ENCODE measurements at regions not wholly inside any gene's neighbourhood (a gene's known extent, or its start where the extent isn't known, plus 50 kb on each side); places are given as distances from the start of the nearest gene placed in this dataset.
"Not testable (repeated sequence)": the region's sequence is repeated elsewhere in the genome, so short reads cannot be mapped to it uniquely, and the experiment has no call there.

DNA sequence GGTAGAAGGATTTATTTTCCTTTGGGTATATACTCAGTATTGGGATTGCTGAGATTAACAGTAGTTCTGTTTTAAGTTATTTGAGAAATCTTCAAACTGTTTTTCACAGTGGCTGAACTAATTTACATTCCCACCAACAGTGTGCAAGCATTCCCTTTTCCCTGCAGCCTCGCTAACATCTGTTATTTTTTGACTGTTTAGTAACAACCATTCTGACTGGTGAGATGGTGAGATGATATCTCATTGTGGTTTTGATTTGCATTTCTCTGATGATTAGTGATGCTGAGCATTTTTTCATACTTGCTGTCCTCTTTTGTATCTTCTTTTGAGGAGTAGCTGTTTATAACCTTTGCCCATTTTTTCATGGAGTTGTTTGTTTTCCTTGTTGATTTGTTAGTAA, 457.8 kb downstream of the TRAM1L1 start:
- Histone ChIP-seq H3K36me3 (ENCODE audit: insufficient read depth, low read length) (no peaks in the 10 kb centered on the region), H2AFZ (ENCODE audit: low read depth, low read length) (no peak overlapping the region), H3K4me3 (ENCODE audit: low read length) (no peak overlapping the region), H3K9me3 (ENCODE audit: low read length) (no peaks in the 10 kb centered on the region), H3K27me3 (ENCODE audit: insufficient read depth, low read length) (no peaks in the 10 kb centered on the region), H3K4me1 (ENCODE audit: insufficient read depth, low read length) (no peaks in the 10 kb centered on the region)

DNA sequence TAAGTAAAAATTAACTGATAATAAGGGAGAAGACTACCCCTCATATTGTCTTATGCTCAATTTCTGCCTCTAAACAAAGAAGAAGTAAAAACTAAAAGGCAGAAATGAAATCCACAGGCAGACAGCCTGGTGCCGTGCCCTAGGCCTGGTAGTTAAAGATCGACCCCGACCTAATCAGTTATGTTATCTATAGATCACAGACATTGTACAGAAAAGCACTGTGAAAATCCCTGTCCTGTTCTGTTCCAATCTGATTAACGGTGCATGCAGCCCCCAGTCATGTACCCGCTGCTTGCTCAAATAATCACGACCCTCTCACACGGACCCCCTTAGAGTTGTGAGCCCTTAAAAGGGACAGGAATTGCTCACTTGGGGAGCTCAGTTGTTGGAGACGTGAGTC, 465.9 kb downstream of the TRAM1L1 start:
- H3K36me3 ChIP-seq (ENCODE audit: insufficient read depth, low read length); H2AFZ ChIP-seq (ENCODE audit: low read depth, low read length); H3K9me3 ChIP-seq (ENCODE audit: low read length); H3K4me1 ChIP-seq (ENCODE audit: insufficient read depth, low read length); H3K27me3 ChIP-seq (ENCODE audit: insufficient read depth, low read length); H3K4me3 ChIP-seq (ENCODE audit: low read length): not testable (repeated sequence)

DNA sequence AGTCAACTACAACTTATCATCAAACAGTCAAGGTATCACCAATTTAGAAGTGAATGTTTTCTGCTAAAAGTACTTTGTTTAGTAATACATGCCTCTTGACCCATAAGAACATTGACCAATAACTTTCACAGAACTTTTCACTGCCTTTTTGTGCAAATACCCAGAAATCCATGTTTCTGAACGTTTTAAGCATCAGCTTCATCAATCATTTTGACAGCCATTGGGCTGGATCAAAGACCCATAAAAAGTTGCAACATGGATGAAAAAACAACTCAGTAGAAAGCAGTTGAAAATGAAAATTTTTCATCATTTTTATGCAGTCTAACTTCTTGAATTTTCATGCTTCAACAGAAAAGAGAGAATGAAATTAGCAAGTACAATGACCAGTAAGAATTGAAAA, 466.7 kb downstream of the TRAM1L1 start:
- no peaks in the 10 kb centered on the region for H3K27me3 ChIP-seq (ENCODE audit: insufficient read depth, low read length)
- H3K4me3 ChIP-seq (ENCODE audit: low read length), result no peak overlapping the region
- H3K9me3 ChIP-seq (ENCODE audit: low read length), result no peaks in the 10 kb centered on the region
- H3K36me3 ChIP-seq (ENCODE audit: insufficient read depth, low read length), result no peaks in the 10 kb centered on the region
- no peaks in the 10 kb centered on the region for H3K4me1 ChIP-seq (ENCODE audit: insufficient read depth, low read length)
- H2AFZ ChIP-seq (ENCODE audit: low read depth, low read length), result no peak overlapping the region

DNA sequence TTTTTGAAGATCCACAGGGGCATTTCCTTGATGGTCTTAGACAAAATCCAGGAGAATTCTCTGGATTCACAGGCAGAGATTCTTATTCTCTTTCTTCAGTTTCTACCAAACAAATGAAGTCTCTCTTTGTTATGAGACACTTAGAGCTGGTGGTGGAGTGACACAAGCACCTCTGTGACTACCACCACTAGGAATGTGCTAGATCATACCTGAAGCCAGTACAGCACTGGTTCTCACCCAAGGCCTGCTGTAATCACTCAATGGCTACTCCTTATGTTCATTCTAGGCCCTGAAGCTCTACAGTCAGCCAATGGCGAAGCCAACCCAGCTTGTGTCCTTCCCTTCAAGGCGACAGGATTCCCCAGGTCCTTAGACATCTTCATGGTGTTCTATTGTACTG, 482.3 kb downstream of the TRAM1L1 start:
- Histone ChIP-seq H3K27me3 (ENCODE audit: insufficient read depth, low read length) (no peaks in the 10 kb centered on the region), H3K4me1 (ENCODE audit: insufficient read depth, low read length) (no peaks in the 10 kb centered on the region), H3K36me3 (ENCODE audit: insufficient read depth, low read length) (no peaks in the 10 kb centered on the region), H3K9me3 (ENCODE audit: low read length) (peaks cover 9% of the 10 kb centered on the region), H2AFZ (ENCODE audit: low read depth, low read length) (no peak overlapping the region), H3K4me3 (ENCODE audit: low read length) (no peak overlapping the region)

DNA sequence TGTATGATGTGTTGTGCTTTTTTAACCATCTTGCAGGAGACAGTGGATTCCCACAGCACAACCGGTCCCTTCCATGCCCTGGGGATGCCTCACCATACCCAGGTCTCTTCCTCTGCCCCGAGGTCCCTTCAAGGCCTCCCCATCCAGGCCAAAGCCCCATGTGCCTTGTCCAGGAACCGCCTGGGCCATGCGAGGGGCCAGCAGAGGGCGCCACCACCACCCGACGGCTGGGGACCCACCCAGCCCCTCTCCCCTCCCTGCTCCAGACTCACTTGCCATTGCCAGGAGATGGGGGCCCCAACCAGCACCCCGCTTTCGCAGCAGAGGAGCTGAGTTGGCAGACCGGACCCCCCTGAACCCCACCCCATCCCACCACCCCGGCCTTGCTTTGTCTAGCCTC, 485.5 kb downstream of the TRAM1L1 start:
- Histone ChIP-seq H3K4me3 (ENCODE audit: low read length) (no peak overlapping the region), H3K27me3 (ENCODE audit: insufficient read depth, low read length) (no peaks in the 10 kb centered on the region), H3K4me1 (ENCODE audit: insufficient read depth, low read length) (no peaks in the 10 kb centered on the region), H3K36me3 (ENCODE audit: insufficient read depth, low read length) (no peaks in the 10 kb centered on the region), H2AFZ (ENCODE audit: low read depth, low read length) (no peak overlapping the region), H3K9me3 (ENCODE audit: low read length) (peaks cover 9% of the 10 kb centered on the region)

DNA sequence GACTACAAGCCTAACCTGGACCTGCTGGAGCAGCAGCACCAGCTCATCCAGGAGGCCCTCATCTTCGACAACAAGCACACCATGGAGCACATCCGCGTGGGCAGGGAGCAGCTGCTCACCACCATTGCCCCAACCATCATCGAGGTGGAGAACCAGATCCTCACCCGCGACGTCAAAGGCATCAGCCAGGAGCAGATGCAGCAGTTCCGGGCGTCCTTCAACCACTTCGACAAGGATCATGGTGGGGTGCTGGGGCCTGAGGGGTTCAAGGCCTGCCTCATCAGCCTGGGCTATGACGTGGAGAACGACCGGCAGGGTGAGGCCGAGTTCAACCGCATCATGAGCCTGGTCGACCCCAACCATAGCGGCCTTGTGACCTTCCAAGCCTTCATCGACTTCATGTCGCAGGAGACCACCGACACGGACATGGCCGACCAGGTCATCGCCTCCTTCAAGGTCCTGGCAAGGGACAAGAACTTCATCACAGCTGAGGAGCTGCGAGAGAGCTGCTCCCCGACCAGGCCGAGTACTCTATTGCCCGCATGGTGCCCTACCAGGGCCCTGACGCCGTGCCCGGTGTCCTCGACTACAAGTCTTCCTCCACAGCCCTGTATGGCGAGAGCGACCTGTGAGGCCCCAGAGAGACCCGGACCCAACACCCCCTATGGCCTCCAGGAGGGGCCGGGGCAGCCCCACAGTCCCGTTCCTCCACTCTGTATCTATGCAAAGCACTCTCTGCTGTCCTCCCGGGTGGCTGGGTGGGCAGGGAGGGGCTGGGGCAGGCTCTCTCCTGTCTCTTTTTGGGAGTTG, 486.2 kb downstream of the TRAM1L1 start:
- H2AFZ ChIP-seq (ENCODE audit: low read depth, low read length), result no peak overlapping the region
- no peaks in the 10 kb centered on the region for H3K36me3 ChIP-seq (ENCODE audit: insufficient read depth, low read length)
- peaks cover 9% of the 10 kb centered on the region for H3K9me3 ChIP-seq (ENCODE audit: low read length)
- H3K27me3 ChIP-seq (ENCODE audit: insufficient read depth, low read length), result no peaks in the 10 kb centered on the region
- no peak overlapping the region for H3K4me3 ChIP-seq (ENCODE audit: low read length)
- H3K4me1 ChIP-seq (ENCODE audit: insufficient read depth, low read length), result no peaks in the 10 kb centered on the region

DNA sequence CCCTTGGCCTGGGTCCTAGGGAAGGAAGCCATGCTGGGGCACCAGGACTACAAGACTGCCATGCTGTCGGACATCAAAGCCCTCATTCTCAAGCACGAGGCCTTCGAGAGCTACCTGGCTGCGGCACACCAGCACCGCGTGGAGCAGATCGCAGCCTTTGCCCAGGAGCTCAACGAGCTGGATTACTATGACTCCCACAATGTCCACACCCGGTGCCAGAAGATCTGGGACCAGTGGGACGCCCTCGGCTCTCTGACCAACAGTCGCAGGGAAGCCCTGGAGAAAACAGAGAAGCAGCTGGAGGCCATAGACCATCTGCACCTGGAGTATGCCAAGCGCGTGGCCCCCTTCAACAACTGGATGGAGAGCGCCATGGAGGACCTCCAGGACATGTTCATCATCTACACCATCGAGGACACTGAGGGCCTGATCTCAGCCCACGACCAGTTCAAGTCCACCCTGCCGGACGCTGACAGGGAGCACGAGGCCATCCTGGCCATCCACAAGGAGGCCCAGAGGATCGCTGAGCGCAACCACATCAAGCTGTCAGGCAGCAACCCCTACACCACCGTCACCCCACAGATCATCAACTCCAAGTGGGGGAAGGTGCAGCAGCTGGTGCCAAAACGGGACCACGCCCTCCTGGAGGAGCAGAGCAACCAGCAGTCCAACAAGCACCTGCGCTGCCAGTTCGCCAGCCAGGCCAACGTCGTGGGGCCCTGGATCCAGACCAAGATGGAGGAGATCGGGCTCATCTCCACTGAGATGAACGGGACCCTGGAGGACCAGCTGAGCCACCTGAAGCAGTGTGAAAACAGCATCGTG, 487.0 kb downstream of the TRAM1L1 start:
- Histone ChIP-seq H3K4me3 (ENCODE audit: low read length) (no peak overlapping the region), H3K36me3 (ENCODE audit: insufficient read depth, low read length) (no peaks in the 10 kb centered on the region), H3K4me1 (ENCODE audit: insufficient read depth, low read length) (no peaks in the 10 kb centered on the region), H2AFZ (ENCODE audit: low read depth, low read length) (no peak overlapping the region), H3K9me3 (ENCODE audit: low read length) (peaks cover 9% of the 10 kb centered on the region), H3K27me3 (ENCODE audit: insufficient read depth, low read length) (no peaks in the 10 kb centered on the region)

DNA sequence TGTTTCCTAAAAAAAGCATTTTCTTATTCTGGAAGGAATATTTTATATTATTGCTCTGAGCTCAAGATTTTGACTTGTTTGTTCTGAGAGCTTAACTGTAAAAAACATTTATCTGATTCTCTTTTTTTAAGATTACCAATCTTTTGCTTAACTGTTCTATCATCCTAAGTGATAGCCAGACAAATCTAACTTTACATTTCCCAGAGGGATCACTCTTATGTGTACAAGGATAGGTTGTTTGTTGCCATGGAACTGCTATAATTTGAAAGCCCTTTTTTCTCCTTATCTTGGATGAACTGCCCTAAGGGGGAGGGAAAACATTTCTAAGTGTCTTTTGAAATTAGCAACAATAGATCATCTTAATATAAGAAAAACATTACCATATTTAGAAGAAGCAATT, 494.7 kb downstream of the TRAM1L1 start:
- Histone ChIP-seq H3K4me3 (ENCODE audit: low read length) (no peak overlapping the region), H2AFZ (ENCODE audit: low read depth, low read length) (no peak overlapping the region), H3K4me1 (ENCODE audit: insufficient read depth, low read length) (peaks cover 5% of the 10 kb centered on the region), H3K9me3 (ENCODE audit: low read length) (no peaks in the 10 kb centered on the region), H3K27me3 (ENCODE audit: insufficient read depth, low read length) (no peaks in the 10 kb centered on the region), H3K36me3 (ENCODE audit: insufficient read depth, low read length) (no peaks in the 10 kb centered on the region)

DNA sequence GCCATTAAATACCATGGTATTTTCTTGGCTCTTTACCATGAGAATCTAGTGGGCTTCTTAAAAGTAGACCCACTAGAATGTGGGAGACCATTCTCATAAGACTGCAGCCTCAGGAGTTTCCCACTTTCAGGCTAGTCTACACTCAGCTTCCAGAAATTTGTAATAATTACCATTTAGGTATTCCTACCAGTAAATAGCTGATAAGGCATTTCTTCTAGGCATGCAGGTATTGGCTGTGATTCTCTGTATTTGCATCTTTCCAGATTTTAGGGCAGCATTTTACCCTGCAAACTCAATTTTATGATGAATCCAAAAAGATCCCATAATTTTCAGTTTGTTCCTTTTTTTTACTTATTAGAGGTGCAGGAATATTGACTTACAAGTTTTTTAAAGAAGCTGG, 496.6 kb downstream of the TRAM1L1 start:
- Histone ChIP-seq H3K4me3 (ENCODE audit: low read length) (no peak overlapping the region), H3K4me1 (ENCODE audit: insufficient read depth, low read length) (peaks cover 5% of the 10 kb centered on the region), H3K9me3 (ENCODE audit: low read length) (no peaks in the 10 kb centered on the region), H3K27me3 (ENCODE audit: insufficient read depth, low read length) (no peaks in the 10 kb centered on the region), H2AFZ (ENCODE audit: low read depth, low read length) (no peak overlapping the region), H3K36me3 (ENCODE audit: insufficient read depth, low read length) (no peaks in the 10 kb centered on the region)

DNA sequence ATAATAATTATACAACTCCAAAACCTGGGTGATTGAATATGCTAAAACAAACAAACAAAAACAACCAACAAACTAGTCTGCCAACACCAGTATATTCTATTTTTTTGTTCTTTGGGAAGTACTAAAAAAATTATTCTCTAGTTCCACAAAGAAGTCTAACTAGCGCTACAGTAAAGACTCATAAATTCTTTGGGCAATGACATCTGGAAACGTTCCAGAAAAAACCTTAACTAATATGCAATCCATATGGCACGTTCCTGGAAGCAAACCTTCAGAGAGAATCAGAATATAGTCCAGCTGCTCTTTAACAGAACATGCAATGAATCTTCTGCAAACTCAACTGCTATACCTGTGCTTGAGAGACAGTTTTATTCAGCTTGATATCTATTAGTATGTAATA, 500.1 kb downstream of the TRAM1L1 start:
- Histone ChIP-seq H3K27me3 (ENCODE audit: insufficient read depth, low read length) (no peaks in the 10 kb centered on the region), H3K36me3 (ENCODE audit: insufficient read depth, low read length) (no peaks in the 10 kb centered on the region), H3K4me3 (ENCODE audit: low read length) (no peak overlapping the region), H2AFZ (ENCODE audit: low read depth, low read length) (no peak overlapping the region), H3K4me1 (ENCODE audit: insufficient read depth, low read length) (no peaks in the 10 kb centered on the region), H3K9me3 (ENCODE audit: low read length) (no peaks in the 10 kb centered on the region)

DNA sequence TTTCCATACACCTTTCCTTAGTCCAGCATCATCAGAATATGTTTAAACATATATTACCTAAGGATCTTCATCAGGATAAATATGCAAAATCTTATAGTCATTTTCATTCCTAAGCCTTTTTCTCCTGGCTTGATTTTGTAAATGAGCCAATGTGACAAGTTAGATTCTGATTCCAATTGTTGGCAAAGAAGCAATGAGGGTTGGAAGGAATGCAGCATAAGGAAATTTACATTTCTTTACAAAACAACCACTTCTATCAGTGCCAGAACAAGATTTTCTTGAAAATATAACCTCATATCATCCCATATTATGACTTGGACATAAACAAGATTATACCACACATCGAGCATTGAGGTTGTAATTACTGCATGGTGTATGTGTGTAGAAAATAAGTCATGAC, 508.1 kb downstream of the TRAM1L1 start:
- no peaks in the 10 kb centered on the region for H3K27me3 ChIP-seq (ENCODE audit: insufficient read depth, low read length)
- H3K36me3 ChIP-seq (ENCODE audit: insufficient read depth, low read length), result no peaks in the 10 kb centered on the region
- H3K4me3 ChIP-seq (ENCODE audit: low read length), result no peak overlapping the region
- no peaks in the 10 kb centered on the region for H3K9me3 ChIP-seq (ENCODE audit: low read length)
- H2AFZ ChIP-seq (ENCODE audit: low read depth, low read length), result no peak overlapping the region
- H3K4me1 ChIP-seq (ENCODE audit: insufficient read depth, low read length), result no peaks in the 10 kb centered on the region

DNA sequence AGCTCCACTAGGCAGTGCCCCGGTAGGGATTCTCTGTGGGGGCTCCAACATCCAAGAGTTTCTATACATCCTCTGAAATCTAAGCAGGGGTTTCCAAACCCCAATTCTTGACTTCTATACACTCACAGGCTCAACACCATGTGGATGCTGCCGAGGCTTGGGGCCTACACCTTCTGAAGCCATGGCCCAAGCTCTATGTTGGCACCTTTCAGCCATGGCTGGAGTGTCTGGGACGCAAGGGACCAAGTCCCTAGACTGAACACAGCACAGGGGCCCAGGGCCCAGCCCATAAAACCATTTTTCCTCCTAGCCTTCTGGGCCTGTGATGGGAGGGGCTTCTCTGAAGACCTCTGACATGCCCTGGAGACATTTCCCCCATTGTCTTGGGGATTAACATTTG, 511.8 kb downstream of the TRAM1L1 start:
- Histone ChIP-seq H3K4me3 (ENCODE audit: low read length) (no peak overlapping the region), H3K27me3 (ENCODE audit: insufficient read depth, low read length) (no peaks in the 10 kb centered on the region), H3K9me3 (ENCODE audit: low read length) (no peaks in the 10 kb centered on the region), H3K36me3 (ENCODE audit: insufficient read depth, low read length) (no peaks in the 10 kb centered on the region), H3K4me1 (ENCODE audit: insufficient read depth, low read length) (no peaks in the 10 kb centered on the region), H2AFZ (ENCODE audit: low read depth, low read length) (no peak overlapping the region)

DNA sequence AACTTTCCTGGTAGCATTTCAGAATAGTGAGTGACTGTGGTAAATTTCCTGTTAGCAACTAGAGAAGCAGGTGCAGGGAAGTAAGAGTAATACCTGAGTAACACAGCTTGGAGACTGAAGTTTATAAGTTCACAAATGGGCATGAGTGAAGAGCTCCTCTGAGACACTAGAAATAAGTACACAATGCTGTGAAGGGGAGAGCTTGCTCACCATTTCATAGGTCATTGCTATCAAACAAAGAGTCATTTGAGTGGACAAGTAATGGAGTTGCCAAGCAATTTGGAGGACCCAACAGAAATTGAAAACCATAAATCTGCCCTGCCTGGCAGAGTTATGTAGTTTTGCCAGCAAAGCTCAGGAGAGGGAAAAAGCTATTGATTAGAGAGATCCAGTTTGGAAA, 523.6 kb downstream of the TRAM1L1 start:
- H2AFZ ChIP-seq (ENCODE audit: low read depth, low read length), result no peak overlapping the region
- H3K4me3 ChIP-seq (ENCODE audit: low read length), result no peak overlapping the region
- no peaks in the 10 kb centered on the region for H3K4me1 ChIP-seq (ENCODE audit: insufficient read depth, low read length)
- H3K36me3 ChIP-seq (ENCODE audit: insufficient read depth, low read length), result no peaks in the 10 kb centered on the region
- H3K27me3 ChIP-seq (ENCODE audit: insufficient read depth, low read length), result no peaks in the 10 kb centered on the region
- no peaks in the 10 kb centered on the region for H3K9me3 ChIP-seq (ENCODE audit: low read length)

Measured in neuron (in vitro differentiated cells).